Caco-2 (cell line): ENCODE measurements at regions not wholly inside any gene's neighbourhood (a gene's known extent, or its start where the extent isn't known, plus 50 kb on each side); places are given as distances from the start of the nearest gene placed in this dataset.

Source experiments
- BruUV-seq: library from RNA; stranded (reverse); fragments of 400-500 nt; replicated peaks from 2 replicates; lab custom pipeline; 2021; lab: Mats Ljungman, UMichigan
- CTCF ChIA-PET: fragments of 300-600 bp; sonication (Branson Sonifier 250); formaldehyde crosslinking; loops from one replicate; lab custom pipeline; 2022; ENCODE audit warnings: antibody characterized with exemption; lab: Charles Lee
- POLR2A ChIA-PET: fragments of 300-600 bp; sonication (Branson Sonifier 250); formaldehyde crosslinking; loops from one replicate; lab custom pipeline; 2022; ENCODE audit warnings: antibody characterized with exemption; lab: Charles Lee
- DNase-seq, 2 experiments: peaks; one replicate each; pipeline versions ENCODE4 v3.0.0 to v3.0.0-alpha.2; 2020 to 2022
- H3K27me3 ChIP-seq: replicated peaks from 2 replicates; pipeline ENCODE4 v1.6.0; 2011; ENCODE audit warnings: low read length; ENCODE audit not compliant: control insufficient read depth, insufficient read depth
- H3K36me3 ChIP-seq: 2 replicates; pipeline ENCODE4 v1.5.1; 2011; ENCODE audit warnings: low read length; ENCODE audit not compliant: control insufficient read depth, insufficient read depth
- H3K4me1 ChIP-seq: fragments of 250-450 bp; sonication (Bioruptor Pico); 2 replicates; pipeline ENCODE4 v1.5.1; 2020; ENCODE audit warnings: mild to moderate bottlenecking
- H3K4me3 ChIP-seq: 2 replicates; pipeline ENCODE4 v1.5.1; 2011; ENCODE audit warnings: low read depth, mild to moderate bottlenecking, control low read depth, low read length
- H3K9me3 ChIP-seq: fragments of 250-450 bp; sonication (Bioruptor Pico); 2 replicates; pipeline ENCODE4 v1.5.1; 2020; ENCODE audit warnings: mild to moderate bottlenecking, moderate library complexity
- H3K27ac Mint-ChIP-seq: one replicate; pipeline ENCODE4 v1.8.0; 2022; ENCODE audit warnings: mixed read lengths; ENCODE audit not compliant: unreplicated experiment
- H3K27me3 Mint-ChIP-seq: one replicate; pipeline ENCODE4 v1.8.0; 2022; ENCODE audit warnings: mixed read lengths; ENCODE audit not compliant: insufficient read depth, unreplicated experiment
- H3K36me3 Mint-ChIP-seq: one replicate; pipeline ENCODE4 v1.8.0; 2022; ENCODE audit warnings: mild to moderate bottlenecking, mixed read lengths; ENCODE audit not compliant: insufficient read depth, unreplicated experiment
- H3K4me1 Mint-ChIP-seq: one replicate; pipeline ENCODE4 v1.8.0; 2022; ENCODE audit warnings: low read depth, mixed read lengths; ENCODE audit not compliant: unreplicated experiment
- H3K4me3 Mint-ChIP-seq: one replicate; pipeline ENCODE4 v1.8.0; 2022; ENCODE audit warnings: mild to moderate bottlenecking, moderate library complexity, mixed read lengths; ENCODE audit not compliant: unreplicated experiment
- H3K9me3 Mint-ChIP-seq: one replicate; pipeline ENCODE4 v1.8.0; 2022; ENCODE audit warnings: mixed read lengths; ENCODE audit not compliant: unreplicated experiment
- intact Hi-C: fragments of 100-400 bp; cut with micrococcal nuclease; formaldehyde crosslinking; loops from one replicate; pipeline ENCODE4 v1.10.0; 2022; ENCODE audit not compliant: unreplicated experiment
- TF ChIP-seq, protein P1 (sequence below), 2 experiments: fragments of 200-600 bp in 1 of 2; IDR thresholded peaks; 1 replicate in 1 of 2; 2 replicates in 1 of 2; pipeline versions ENCODE4 v1.5.1 to v1.8.0; 2011 to 2022; ENCODE audit warnings: antibody characterized with exemption in 1 of 2, control low read depth in 1 of 2, inconsistent platforms in 1 of 2, low read depth in 1 of 2, low read length in 1 of 2, mild to moderate bottlenecking in 1 of 2, moderate library complexity in 1 of 2; ENCODE audit not compliant: insufficient read depth in 1 of 2, severe bottlenecking in 1 of 2, unreplicated experiment in 1 of 2

- Histone ChIP-seq H3K4me3 (no peak overlapping the region), H3K27me3 (no peaks in the 10 kb centered on the region), H3K9me3 (no peaks in the 10 kb centered on the region), H3K4me1 (peaks cover 28% of the 10 kb centered on the region), H3K36me3 (no peaks in the 10 kb centered on the region; the same call in none of the 2 replicates)
- POLR2A ChIA-PET, result no interaction called here
- BruUV-seq, result no TSS peak
- Mint-ChIP-seq H3K9me3 (no peaks in the 10 kb centered on the region), H3K4me1 (peaks cover 44% of the 10 kb centered on the region), H3K27ac (no peak overlapping the region), H3K36me3 (peaks cover 18% of the 10 kb centered on the region), H3K4me3 (peak overlapping the region; percentile 13), H3K27me3 (no peaks in the 10 kb centered on the region)
- CTCF ChIA-PET, result no interaction called here
- TF ChIP-seq, protein P1, sequence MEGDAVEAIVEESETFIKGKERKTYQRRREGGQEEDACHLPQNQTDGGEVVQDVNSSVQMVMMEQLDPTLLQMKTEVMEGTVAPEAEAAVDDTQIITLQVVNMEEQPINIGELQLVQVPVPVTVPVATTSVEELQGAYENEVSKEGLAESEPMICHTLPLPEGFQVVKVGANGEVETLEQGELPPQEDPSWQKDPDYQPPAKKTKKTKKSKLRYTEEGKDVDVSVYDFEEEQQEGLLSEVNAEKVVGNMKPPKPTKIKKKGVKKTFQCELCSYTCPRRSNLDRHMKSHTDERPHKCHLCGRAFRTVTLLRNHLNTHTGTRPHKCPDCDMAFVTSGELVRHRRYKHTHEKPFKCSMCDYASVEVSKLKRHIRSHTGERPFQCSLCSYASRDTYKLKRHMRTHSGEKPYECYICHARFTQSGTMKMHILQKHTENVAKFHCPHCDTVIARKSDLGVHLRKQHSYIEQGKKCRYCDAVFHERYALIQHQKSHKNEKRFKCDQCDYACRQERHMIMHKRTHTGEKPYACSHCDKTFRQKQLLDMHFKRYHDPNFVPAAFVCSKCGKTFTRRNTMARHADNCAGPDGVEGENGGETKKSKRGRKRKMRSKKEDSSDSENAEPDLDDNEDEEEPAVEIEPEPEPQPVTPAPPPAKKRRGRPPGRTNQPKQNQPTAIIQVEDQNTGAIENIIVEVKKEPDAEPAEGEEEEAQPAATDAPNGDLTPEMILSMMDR (IDR thresholded peaks at IDR 0.05; ENCODE audit: insufficient read depth in 1 of 2, low read depth in 1 of 2, low read length in 1 of 2, severe bottlenecking in 1 of 2, unreplicated experiment in 1 of 2), result no peak
- peak in 1 of 2 experiments; percentile 24 for DNase-seq
- intact Hi-C loops, result no loop called here
These were observed 522.3 kb upstream of the NUDT12 start for GRCh38 chr5:104084896-104085295.

GRCh38 chr5:104082754-104083153 lies 520.2 kb upstream of the NUDT12 start:
- no peak overlapping the region for H3K27ac Mint-ChIP-seq
- Histone ChIP-seq H3K4me3 (no peak overlapping the region), H3K36me3 (no peaks in the 10 kb centered on the region), H3K9me3 (no peaks in the 10 kb centered on the region), H3K27me3 (no peaks in the 10 kb centered on the region), H3K4me1 (peaks cover 16% of the 10 kb centered on the region)
- ChIA-PET CTCF (no interaction called here), POLR2A (no interaction called here)
- peaks cover 30% of the 10 kb centered on the region for H3K4me1 Mint-ChIP-seq
- peaks cover 19% of the 10 kb centered on the region for H3K36me3 Mint-ChIP-seq
- BruUV-seq, result no TSS peak
- H3K4me3 Mint-ChIP-seq, result no peak overlapping the region
- intact Hi-C loops, result no loop called here
- H3K27me3 Mint-ChIP-seq, result no peaks in the 10 kb centered on the region
- no peaks in the 10 kb centered on the region for H3K9me3 Mint-ChIP-seq
- TF ChIP-seq, protein P1 (IDR thresholded peaks at IDR 0.05; ENCODE audit: insufficient read depth in 1 of 2, low read depth in 1 of 2, low read length in 1 of 2, severe bottlenecking in 1 of 2, unreplicated experiment in 1 of 2), result no peak
- no peak for DNase-seq

GRCh38 chr5:104081232-104081631 lies 518.6 kb upstream of the NUDT12 start:
- CTCF ChIA-PET, result no interaction called here
- intact Hi-C loops, result no loop called here
- H3K27me3 Mint-ChIP-seq, result no peaks in the 10 kb centered on the region
- H3K9me3 ChIP-seq, result no peaks in the 10 kb centered on the region
- no peaks in the 10 kb centered on the region for H3K27me3 ChIP-seq
- DNase-seq, result no peak
- POLR2A ChIA-PET, result no interaction called here
- peak overlapping the region; percentile 91 for H3K27ac Mint-ChIP-seq
- peak overlapping the region; percentile 49 for H3K4me3 ChIP-seq
- H3K4me1 ChIP-seq, result peaks cover 10% of the 10 kb centered on the region
- peaks cover 26% of the 10 kb centered on the region for H3K4me1 Mint-ChIP-seq
- BruUV-seq, result no TSS peak
- no peaks in the 10 kb centered on the region for H3K36me3 ChIP-seq
- peak overlapping the region; percentile 87 for H3K4me3 Mint-ChIP-seq
- H3K36me3 Mint-ChIP-seq, result peaks cover 5% of the 10 kb centered on the region
- H3K9me3 Mint-ChIP-seq, result no peaks in the 10 kb centered on the region
- TF ChIP-seq, protein P1 (IDR thresholded peaks at IDR 0.05; ENCODE audit: insufficient read depth in 1 of 2, low read depth in 1 of 2, low read length in 1 of 2, severe bottlenecking in 1 of 2, unreplicated experiment in 1 of 2), result no peak
